ENCODE measurements at regions not wholly inside any gene's neighbourhood (a gene's known extent, or its start where the extent isn't known, plus 50 kb on each side); places are given as distances from the start of the nearest gene placed in this dataset.

DNA sequence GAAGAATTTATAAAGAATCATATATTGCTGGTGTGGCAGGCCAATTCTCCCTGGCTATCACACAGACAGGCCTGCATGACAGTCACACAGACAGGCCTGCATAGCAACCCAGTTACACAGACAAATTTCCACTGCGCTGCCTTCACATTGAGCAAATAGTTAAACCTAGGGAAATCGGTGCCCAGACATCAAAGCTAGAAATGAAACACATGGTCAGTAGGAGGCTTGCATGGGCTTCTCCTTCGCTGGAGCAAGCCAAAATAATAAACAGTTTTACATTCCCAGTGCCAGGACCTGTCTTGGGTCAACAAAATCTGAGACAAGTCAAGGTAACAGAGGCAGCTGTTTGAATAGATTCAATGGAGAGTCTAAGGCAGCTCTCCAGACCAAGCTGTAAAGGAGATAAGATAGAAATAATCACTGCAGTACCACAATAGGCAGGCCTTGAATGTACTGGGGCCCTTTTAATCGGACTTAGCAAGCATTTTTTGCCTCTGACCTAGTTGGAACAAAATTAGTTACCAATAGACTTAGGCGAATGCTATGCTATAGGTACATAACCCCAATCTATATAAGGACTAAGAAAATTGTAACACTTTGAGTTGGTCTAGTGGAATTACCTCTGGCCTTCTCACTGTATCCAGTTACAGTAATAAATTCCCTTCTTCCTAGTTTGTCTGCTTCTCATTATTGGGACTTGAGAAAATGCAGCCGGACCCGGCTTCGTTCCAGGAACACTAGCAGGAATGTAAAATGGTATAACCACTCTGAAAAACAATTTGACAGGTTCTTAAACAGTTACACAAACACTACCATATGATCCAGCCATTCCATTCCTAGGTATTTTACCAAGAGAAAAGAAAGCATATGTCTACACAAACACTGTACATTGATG lies 274.7 kb upstream of the UBE2E2 start:
- Mint-ChIP-seq H3K4me1 (peaks cover 3% of the 10 kb centered on the region), H3K36me3 (no peaks in the 10 kb centered on the region), H3K27ac (no peak overlapping the region), H3K4me3 (no peak overlapping the region), H3K9me3 (peaks cover 4% of the 10 kb centered on the region; the same call in 1 of the 2 replicates), H3K27me3 (ENCODE audit: low read depth) (no peaks in the 10 kb centered on the region)
- POLR2A ChIA-PET = no interaction called here
- DNase-seq (ENCODE audit: low spot score) (no peak), ATAC-seq (no peak)
- TF ChIP-seq MYBL2 (CRISPR knock-in tag; IDR thresholded peaks at IDR 0.05) = no peak
- TF ChIP-seq ZBTB21 (CRISPR knock-in tag; IDR thresholded peaks at IDR 0.05; ENCODE audit: borderline replicate concordance) = no peak
- no peak for TF ChIP-seq SMAD4 (CRISPR knock-in tag; IDR thresholded peaks at IDR 0.05)
- TF ChIP-seq, protein P1, sequence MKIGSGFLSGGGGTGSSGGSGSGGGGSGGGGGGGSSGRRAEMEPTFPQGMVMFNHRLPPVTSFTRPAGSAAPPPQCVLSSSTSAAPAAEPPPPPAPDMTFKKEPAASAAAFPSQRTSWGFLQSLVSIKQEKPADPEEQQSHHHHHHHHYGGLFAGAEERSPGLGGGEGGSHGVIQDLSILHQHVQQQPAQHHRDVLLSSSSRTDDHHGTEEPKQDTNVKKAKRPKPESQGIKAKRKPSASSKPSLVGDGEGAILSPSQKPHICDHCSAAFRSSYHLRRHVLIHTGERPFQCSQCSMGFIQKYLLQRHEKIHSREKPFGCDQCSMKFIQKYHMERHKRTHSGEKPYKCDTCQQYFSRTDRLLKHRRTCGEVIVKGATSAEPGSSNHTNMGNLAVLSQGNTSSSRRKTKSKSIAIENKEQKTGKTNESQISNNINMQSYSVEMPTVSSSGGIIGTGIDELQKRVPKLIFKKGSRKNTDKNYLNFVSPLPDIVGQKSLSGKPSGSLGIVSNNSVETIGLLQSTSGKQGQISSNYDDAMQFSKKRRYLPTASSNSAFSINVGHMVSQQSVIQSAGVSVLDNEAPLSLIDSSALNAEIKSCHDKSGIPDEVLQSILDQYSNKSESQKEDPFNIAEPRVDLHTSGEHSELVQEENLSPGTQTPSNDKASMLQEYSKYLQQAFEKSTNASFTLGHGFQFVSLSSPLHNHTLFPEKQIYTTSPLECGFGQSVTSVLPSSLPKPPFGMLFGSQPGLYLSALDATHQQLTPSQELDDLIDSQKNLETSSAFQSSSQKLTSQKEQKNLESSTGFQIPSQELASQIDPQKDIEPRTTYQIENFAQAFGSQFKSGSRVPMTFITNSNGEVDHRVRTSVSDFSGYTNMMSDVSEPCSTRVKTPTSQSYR (CRISPR knock-in tag; IDR thresholded peaks at IDR 0.05) = no peak
- no peak for TF ChIP-seq TP53 (CRISPR knock-in tag; IDR thresholded peaks at IDR 0.05)
- TF ChIP-seq IRF2 (CRISPR knock-in tag; IDR thresholded peaks at IDR 0.05; ENCODE audit: borderline replicate concordance, low read depth) = no peak
- TF ChIP-seq ZNF671 (CRISPR knock-in tag; IDR thresholded peaks at IDR 0.05) = no peak
- TF ChIP-seq, protein P2, sequence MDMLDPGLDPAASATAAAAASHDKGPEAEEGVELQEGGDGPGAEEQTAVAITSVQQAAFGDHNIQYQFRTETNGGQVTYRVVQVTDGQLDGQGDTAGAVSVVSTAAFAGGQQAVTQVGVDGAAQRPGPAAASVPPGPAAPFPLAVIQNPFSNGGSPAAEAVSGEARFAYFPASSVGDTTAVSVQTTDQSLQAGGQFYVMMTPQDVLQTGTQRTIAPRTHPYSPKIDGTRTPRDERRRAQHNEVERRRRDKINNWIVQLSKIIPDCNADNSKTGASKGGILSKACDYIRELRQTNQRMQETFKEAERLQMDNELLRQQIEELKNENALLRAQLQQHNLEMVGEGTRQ (CRISPR knock-in tag; IDR thresholded peaks at IDR 0.05) = no peak
- TF ChIP-seq, protein P3, sequence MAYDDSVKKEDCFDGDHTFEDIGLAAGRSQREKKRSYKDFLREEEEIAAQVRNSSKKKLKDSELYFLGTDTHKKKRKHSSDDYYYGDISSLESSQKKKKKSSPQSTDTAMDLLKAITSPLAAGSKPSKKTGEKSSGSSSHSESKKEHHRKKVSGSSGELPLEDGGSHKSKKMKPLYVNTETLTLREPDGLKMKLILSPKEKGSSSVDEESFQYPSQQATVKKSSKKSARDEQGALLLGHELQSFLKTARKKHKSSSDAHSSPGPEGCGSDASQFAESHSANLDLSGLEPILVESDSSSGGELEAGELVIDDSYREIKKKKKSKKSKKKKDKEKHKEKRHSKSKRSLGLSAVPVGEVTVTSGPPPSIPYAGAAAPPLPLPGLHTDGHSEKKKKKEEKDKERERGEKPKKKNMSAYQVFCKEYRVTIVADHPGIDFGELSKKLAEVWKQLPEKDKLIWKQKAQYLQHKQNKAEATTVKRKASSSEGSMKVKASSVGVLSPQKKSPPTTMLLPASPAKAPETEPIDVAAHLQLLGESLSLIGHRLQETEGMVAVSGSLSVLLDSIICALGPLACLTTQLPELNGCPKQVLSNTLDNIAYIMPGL (CRISPR knock-in tag; IDR thresholded peaks at IDR 0.05) = no peak
- TF ChIP-seq ZNF263 (CRISPR knock-in tag; IDR thresholded peaks at IDR 0.05; ENCODE audit: low read depth) = no peak
- no peak for TF ChIP-seq SMAD3 (CRISPR knock-in tag; IDR thresholded peaks at IDR 0.05; ENCODE audit: borderline replicate concordance)
- no peak for TF ChIP-seq JAZF1 (CRISPR knock-in tag; IDR thresholded peaks at IDR 0.05)
- TF ChIP-seq, protein P4, sequence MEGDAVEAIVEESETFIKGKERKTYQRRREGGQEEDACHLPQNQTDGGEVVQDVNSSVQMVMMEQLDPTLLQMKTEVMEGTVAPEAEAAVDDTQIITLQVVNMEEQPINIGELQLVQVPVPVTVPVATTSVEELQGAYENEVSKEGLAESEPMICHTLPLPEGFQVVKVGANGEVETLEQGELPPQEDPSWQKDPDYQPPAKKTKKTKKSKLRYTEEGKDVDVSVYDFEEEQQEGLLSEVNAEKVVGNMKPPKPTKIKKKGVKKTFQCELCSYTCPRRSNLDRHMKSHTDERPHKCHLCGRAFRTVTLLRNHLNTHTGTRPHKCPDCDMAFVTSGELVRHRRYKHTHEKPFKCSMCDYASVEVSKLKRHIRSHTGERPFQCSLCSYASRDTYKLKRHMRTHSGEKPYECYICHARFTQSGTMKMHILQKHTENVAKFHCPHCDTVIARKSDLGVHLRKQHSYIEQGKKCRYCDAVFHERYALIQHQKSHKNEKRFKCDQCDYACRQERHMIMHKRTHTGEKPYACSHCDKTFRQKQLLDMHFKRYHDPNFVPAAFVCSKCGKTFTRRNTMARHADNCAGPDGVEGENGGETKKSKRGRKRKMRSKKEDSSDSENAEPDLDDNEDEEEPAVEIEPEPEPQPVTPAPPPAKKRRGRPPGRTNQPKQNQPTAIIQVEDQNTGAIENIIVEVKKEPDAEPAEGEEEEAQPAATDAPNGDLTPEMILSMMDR (IDR thresholded peaks at IDR 0.05) = no peak
- CTCF ChIA-PET = no interaction called here

DNA sequence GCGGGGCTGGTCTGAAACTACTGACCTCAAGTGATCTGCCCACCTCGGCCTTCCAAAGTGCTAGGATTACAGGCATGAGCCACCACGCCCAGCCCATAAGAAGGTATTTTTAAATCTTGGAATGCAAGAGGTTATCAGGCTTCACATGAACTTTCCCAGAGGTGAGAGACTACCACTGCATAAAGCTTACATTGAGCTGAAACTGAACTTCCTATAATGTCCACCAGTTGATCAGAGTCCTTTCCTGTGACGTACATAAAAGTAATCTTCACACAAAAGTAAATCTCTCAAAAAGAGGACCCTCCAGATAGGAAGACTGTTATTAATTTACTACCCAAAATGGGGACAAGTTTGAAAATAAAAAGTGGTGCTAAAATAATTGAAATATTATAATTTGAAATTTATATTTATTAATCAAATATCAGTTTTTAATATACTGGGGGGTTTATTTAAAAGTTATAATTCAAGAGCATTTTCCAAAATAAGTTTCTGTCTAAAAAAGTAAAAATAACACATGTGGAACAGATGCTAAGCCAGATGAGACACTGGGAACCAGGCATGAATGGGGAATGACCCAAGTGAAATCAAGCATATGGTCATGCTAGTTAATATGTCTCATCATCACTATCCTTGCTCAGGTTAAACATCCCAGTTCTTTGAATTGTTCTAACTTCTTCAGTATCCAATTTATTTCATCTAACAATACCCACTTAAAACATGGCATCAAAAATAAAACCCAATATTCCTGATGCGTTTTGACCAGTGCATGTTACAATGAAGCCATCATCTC lies 269.9 kb upstream of the UBE2E2 start:
- H3K9me3 Mint-ChIP-seq = peaks cover 4% of the 10 kb centered on the region; the same call in 1 of the 2 replicates
- no peaks in the 10 kb centered on the region for H3K36me3 Mint-ChIP-seq
- DNase-seq (ENCODE audit: low spot score) = no peak
- H3K4me1 Mint-ChIP-seq = no peaks in the 10 kb centered on the region
- POLR2A ChIA-PET = interaction anchor here (0.6 kb wide), 1 partner anchor 205 kb away, joined by 3 read pairs; no protein-coding TSS in a partner anchor
- CTCF ChIA-PET = no interaction called here
- no peak overlapping the region for H3K4me3 Mint-ChIP-seq
- no peak overlapping the region for H3K27ac Mint-ChIP-seq
- no peaks in the 10 kb centered on the region; the same call in 1 of the 2 replicates for H3K27me3 Mint-ChIP-seq (ENCODE audit: low read depth)
- no peak for ATAC-seq
- no peak for TF ChIP-seq FOXK1 (CRISPR knock-in tag; IDR thresholded peaks at IDR 0.05)
- TF ChIP-seq, protein P5, sequence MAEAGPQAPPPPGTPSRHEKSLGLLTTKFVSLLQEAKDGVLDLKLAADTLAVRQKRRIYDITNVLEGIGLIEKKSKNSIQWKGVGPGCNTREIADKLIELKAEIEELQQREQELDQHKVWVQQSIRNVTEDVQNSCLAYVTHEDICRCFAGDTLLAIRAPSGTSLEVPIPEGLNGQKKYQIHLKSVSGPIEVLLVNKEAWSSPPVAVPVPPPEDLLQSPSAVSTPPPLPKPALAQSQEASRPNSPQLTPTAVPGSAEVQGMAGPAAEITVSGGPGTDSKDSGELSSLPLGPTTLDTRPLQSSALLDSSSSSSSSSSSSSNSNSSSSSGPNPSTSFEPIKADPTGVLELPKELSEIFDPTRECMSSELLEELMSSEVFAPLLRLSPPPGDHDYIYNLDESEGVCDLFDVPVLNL (CRISPR knock-in tag; IDR thresholded peaks at IDR 0.05; ENCODE audit: borderline replicate concordance, low read depth) = no peak
- no peak for TF ChIP-seq RELA (CRISPR knock-in tag; IDR thresholded peaks at IDR 0.05; ENCODE audit: borderline replicate concordance)
- no peak for TF ChIP-seq NR2C2 (CRISPR knock-in tag; IDR thresholded peaks at IDR 0.05)
- no peak for TF ChIP-seq ATF1 (CRISPR knock-in tag; IDR thresholded peaks at IDR 0.05)
- TF ChIP-seq, protein P6, sequence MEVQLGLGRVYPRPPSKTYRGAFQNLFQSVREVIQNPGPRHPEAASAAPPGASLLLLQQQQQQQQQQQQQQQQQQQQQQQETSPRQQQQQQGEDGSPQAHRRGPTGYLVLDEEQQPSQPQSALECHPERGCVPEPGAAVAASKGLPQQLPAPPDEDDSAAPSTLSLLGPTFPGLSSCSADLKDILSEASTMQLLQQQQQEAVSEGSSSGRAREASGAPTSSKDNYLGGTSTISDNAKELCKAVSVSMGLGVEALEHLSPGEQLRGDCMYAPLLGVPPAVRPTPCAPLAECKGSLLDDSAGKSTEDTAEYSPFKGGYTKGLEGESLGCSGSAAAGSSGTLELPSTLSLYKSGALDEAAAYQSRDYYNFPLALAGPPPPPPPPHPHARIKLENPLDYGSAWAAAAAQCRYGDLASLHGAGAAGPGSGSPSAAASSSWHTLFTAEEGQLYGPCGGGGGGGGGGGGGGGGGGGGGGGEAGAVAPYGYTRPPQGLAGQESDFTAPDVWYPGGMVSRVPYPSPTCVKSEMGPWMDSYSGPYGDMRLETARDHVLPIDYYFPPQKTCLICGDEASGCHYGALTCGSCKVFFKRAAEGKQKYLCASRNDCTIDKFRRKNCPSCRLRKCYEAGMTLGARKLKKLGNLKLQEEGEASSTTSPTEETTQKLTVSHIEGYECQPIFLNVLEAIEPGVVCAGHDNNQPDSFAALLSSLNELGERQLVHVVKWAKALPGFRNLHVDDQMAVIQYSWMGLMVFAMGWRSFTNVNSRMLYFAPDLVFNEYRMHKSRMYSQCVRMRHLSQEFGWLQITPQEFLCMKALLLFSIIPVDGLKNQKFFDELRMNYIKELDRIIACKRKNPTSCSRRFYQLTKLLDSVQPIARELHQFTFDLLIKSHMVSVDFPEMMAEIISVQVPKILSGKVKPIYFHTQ (CRISPR knock-in tag; IDR thresholded peaks at IDR 0.05) = no peak
- TF ChIP-seq ZNF121 (CRISPR knock-in tag; IDR thresholded peaks at IDR 0.05) = no peak
- TF ChIP-seq CREM (CRISPR knock-in tag; IDR thresholded peaks at IDR 0.05) = no peak

Data from WTC11 (cell line).